Neural progenitor cell (in vitro differentiated cells): ENCODE measurements at regions not wholly inside any gene's neighbourhood (a gene's known extent, or its start where the extent isn't known, plus 50 kb on each side); places are given as distances from the start of the nearest gene placed in this dataset.

Experiments used
- CTCF ChIP-seq: fragments of 200-600 bp; sonication (generic); IDR thresholded peaks from 2 replicates; pipeline ENCODE4 v1.5.1; 2017; ENCODE audit warnings: antibody characterized with exemption, mild to moderate bottlenecking
- EZH2 ChIP-seq: fragments of 200-600 bp; sonication (generic); IDR thresholded peaks from 2 replicates; pipeline ENCODE4 v1.6.1; 2017; ENCODE audit warnings: antibody characterized with exemption, mild to moderate bottlenecking, moderate library complexity

DNA sequence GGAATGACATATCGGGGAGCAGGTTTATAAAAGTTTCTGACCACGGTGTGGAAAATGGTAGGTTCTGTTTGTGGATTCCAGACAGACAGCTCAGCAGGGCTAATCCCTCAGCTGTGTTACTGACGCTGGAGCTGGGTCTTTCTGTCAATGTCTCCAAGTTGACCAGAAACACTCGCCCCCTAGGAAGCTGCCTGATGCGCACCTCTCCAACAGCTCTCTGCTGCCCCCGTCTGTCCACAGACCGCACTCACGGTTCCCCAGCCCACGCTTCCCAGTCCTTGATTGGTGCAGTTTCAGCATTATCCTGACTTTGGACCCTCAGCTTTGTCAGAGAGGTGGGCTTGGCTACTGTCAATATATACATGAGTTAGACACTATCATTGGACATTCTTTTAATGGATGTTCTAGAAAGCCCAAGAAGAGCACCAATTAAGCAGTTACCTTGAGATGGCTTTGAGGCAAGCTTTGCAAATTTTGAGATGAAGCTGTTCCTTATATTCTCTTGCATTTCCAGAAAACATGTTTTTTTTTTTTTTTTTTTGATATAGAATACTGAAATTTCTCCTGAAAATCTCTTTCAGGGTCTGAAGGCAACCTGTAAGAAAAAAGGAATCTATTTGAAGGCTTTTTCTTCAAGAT, 98.9 kb upstream of the TBC1D5 start:
- TF ChIP-seq CTCF: peak; percentile 97
- TF ChIP-seq EZH2: no peak
